ENCODE measurements at regions not wholly inside any gene's neighbourhood (a gene's known extent, or its start where the extent isn't known, plus 50 kb on each side); places are given as distances from the start of the nearest gene placed in this dataset.
"Not testable (repeated sequence)": the region's sequence is repeated elsewhere in the genome, so short reads cannot be mapped to it uniquely, and the experiment has no call there.

GRCh38 chr16:64718486-64718885, 403.4 kb downstream of the CDH11 start:
- FAIRE-seq = no peak

- no peak for FAIRE-seq
Observed at GRCh38 chr16:64717871-64718270, 404.0 kb downstream of the CDH11 start.

GRCh38 chr16:64715624-64716023, 406.2 kb downstream of the CDH11 start:
- no peak for FAIRE-seq

- FAIRE-seq = no peak
Observed at GRCh38 chr16:64712026-64712425, 409.8 kb downstream of the CDH11 start.

- FAIRE-seq = no peak
Observed at GRCh38 chr16:64711596-64711995, 410.3 kb downstream of the CDH11 start.

- FAIRE-seq = no peak
Observed at GRCh38 chr16:64711026-64711425, 410.8 kb downstream of the CDH11 start.

GRCh38 chr16:64705443-64705842, 416.4 kb downstream of the CDH11 start:
- no peak for FAIRE-seq

GRCh38 chr16:64704386-64704785, 417.5 kb downstream of the CDH11 start:
- FAIRE-seq = no peak

GRCh38 chr16:64702415-64702814, 419.4 kb downstream of the CDH11 start:
- FAIRE-seq = no peak

GRCh38 chr16:64700628-64701027, 421.2 kb downstream of the CDH11 start:
- FAIRE-seq = no peak

GRCh38 chr16:64696866-64697265, 425.0 kb downstream of the CDH11 start:
- no peak for FAIRE-seq

GRCh38 chr16:64695684-64696083, 426.2 kb downstream of the CDH11 start:
- FAIRE-seq = no peak

GRCh38 chr16:64693946-64694345, 427.9 kb downstream of the CDH11 start:
- no peak for FAIRE-seq

GRCh38 chr16:64687786-64688185, 434.1 kb downstream of the CDH11 start:
- FAIRE-seq = no peak

- FAIRE-seq = no peak
Observed at GRCh38 chr16:64687123-64687522, 434.7 kb downstream of the CDH11 start.

GRCh38 chr16:64679976-64680690, 441.7 kb downstream of the CDH11 start:
- FAIRE-seq = no peak

GRCh38 chr16:64669573-64669972, 452.3 kb downstream of the CDH11 start:
- FAIRE-seq = no peak

GRCh38 chr16:64667334-64667877, 454.5 kb downstream of the CDH11 start:
- FAIRE-seq = no peak

GRCh38 chr16:64662312-64662711, 459.6 kb downstream of the CDH11 start:
- FAIRE-seq = not testable (repeated sequence)

- no peak for FAIRE-seq
Observed at GRCh38 chr16:64659866-64660265, 462.0 kb downstream of the CDH11 start.

- no peak for FAIRE-seq
Observed at GRCh38 chr16:64657316-64658011, 464.4 kb downstream of the CDH11 start.

GRCh38 chr16:64656471-64656870, 465.4 kb downstream of the CDH11 start:
- no peak for FAIRE-seq

GRCh38 chr16:64654178-64654577, 467.7 kb downstream of the CDH11 start:
- FAIRE-seq = no peak

GRCh38 chr16:64648282-64648681, 473.6 kb downstream of the CDH11 start:
- FAIRE-seq = no peak

All from TTC549 (cell line).